ENCODE measurements at regions not wholly inside any gene's neighbourhood (a gene's known extent, or its start where the extent isn't known, plus 50 kb on each side); places are given as distances from the start of the nearest gene placed in this dataset.

GRCh38 chr3:124119056-124119716 is 127.3 kb upstream of the ROPN1 start:
- no peak for DNase-seq
- no peaks in the 10 kb centered on the region for H3K27me3 ChIP-seq (ENCODE audit: control insufficient read depth in 2 of 2, insufficient read depth in 2 of 2, low read length in 2 of 2)
- H3K9ac ChIP-seq (ENCODE audit: insufficient read depth, low read length, poor library complexity, severe bottlenecking), result no peak overlapping the region
- no peak overlapping the region for H3K27ac ChIP-seq (ENCODE audit: low read depth in 1 of 2, low read length in 2 of 2)
- WGBS (ENCODE audit: insufficient coverage), result 100% methylated on average over 2 of the region's 4 CpGs
- no peak overlapping the region for H2AFZ ChIP-seq (ENCODE audit: insufficient read depth, low read depth, low read length, poor library complexity, severe bottlenecking)
- H3K4me1 ChIP-seq (ENCODE audit: control insufficient read depth in 1 of 2, insufficient read depth in 2 of 2, low read length in 2 of 2), result no peaks in the 10 kb centered on the region
- Mint-ChIP-seq H3K4me1 (peaks cover 3% of the 10 kb centered on the region), H3K4me3 (no peak overlapping the region), H3K36me3 (no peaks in the 10 kb centered on the region), H3K9me3 (peaks cover 0 to 6% (median 0%) of the 10 kb centered on the region in 7 donors), H3K27ac (no peak overlapping the region), H3K27me3 (ENCODE audit: low read depth in 3 of 3) (peaks cover 6 to 12% (median 12%) of the 10 kb centered on the region in 3 donors)
- intact Hi-C loops (cut with micrococcal nuclease), result no loop called here
- no peak overlapping the region for H3K4me3 ChIP-seq (replicated peaks in 1 of 3; ENCODE audit: low read depth in 2 of 3, low read length in 3 of 3)
- no peak overlapping the region for H3K4me2 ChIP-seq (replicated peaks; ENCODE audit: extremely low read depth, low read length, poor library complexity, severe bottlenecking)
- no peaks in the 10 kb centered on the region for H3K79me2 ChIP-seq (ENCODE audit: insufficient read depth, low read length)
- TF ChIP-seq, protein P1, sequence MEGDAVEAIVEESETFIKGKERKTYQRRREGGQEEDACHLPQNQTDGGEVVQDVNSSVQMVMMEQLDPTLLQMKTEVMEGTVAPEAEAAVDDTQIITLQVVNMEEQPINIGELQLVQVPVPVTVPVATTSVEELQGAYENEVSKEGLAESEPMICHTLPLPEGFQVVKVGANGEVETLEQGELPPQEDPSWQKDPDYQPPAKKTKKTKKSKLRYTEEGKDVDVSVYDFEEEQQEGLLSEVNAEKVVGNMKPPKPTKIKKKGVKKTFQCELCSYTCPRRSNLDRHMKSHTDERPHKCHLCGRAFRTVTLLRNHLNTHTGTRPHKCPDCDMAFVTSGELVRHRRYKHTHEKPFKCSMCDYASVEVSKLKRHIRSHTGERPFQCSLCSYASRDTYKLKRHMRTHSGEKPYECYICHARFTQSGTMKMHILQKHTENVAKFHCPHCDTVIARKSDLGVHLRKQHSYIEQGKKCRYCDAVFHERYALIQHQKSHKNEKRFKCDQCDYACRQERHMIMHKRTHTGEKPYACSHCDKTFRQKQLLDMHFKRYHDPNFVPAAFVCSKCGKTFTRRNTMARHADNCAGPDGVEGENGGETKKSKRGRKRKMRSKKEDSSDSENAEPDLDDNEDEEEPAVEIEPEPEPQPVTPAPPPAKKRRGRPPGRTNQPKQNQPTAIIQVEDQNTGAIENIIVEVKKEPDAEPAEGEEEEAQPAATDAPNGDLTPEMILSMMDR (IDR thresholded peaks at IDR 0.05), result no peak
- no peaks in the 10 kb centered on the region for H3K36me3 ChIP-seq (replicated peaks in 1 of 2; ENCODE audit: control insufficient read depth in 1 of 2, insufficient read depth in 2 of 2, low read length in 2 of 2)
- H4K20me1 ChIP-seq (ENCODE audit: insufficient read depth, low read length), result no peaks in the 10 kb centered on the region
- H3K9me3 ChIP-seq (replicated peaks in 1 of 2; ENCODE audit: control insufficient read depth in 1 of 2, insufficient read depth in 1 of 2, low read length in 2 of 2), result no peaks in the 10 kb centered on the region

DNA sequence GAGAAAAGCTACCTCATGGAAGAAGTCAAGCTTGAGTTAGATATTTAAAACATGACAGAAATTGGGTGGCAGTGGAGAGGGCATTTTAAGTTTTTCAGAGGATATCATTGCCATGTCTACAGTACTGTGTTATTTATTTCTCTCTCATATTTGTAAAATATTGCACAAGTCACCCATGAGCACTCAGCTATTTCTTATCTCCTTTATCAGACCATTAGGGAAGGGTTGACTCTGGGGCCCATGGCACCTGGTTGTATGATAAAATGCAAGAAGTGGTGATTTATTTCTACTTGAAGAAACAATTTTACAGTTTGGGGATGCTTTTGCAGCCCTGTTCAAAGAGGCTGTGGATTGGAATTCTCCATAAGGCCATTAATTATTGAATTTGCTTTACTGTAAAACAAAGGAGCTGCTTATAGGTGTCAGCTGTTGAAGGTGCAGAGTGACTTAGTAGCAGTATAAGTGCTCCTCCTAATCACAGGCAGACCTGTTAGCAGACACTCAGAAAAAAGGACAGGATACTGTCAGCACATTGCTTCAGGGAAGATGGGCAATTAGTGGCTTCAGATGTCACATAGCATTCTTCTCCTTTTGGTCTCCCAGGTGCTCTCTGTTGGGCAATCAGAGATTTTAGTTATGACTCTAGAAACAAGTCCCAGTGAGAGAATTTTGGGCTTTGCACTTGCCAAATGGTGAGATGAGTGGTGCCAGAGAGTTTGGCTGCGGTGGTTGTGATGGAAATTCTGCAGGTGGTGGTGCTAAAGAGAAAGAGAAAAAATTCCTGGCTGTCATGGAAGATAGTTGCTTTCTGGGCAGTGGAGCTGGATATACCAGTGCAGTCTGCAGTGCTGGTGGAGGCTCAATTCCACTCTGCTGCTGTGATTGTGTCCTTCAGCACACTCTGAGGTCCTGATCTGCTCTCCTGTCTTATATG is 129.7 kb upstream of the ROPN1 start:
- H4K20me1 ChIP-seq (ENCODE audit: insufficient read depth, low read length), result no peaks in the 10 kb centered on the region
- no peaks in the 10 kb centered on the region for H3K27me3 ChIP-seq (ENCODE audit: control insufficient read depth in 2 of 2, insufficient read depth in 2 of 2, low read length in 2 of 2)
- H3K27ac Mint-ChIP-seq, result no peak overlapping the region
- peaks cover 9 to 12% (median 11%) of the 10 kb centered on the region in 3 donors for H3K27me3 Mint-ChIP-seq (ENCODE audit: low read depth in 3 of 3)
- no peak overlapping the region for H2AFZ ChIP-seq (ENCODE audit: insufficient read depth, low read depth, low read length, poor library complexity, severe bottlenecking)
- H3K27ac ChIP-seq (ENCODE audit: low read depth in 1 of 2, low read length in 2 of 2), result no peak overlapping the region
- DNase-seq, result no peak
- H3K4me2 ChIP-seq (replicated peaks; ENCODE audit: extremely low read depth, low read length, poor library complexity, severe bottlenecking), result no peak overlapping the region
- H3K4me3 ChIP-seq (replicated peaks in 1 of 3; ENCODE audit: low read depth in 2 of 3, low read length in 3 of 3), result no peak overlapping the region
- TF ChIP-seq, protein P1 (IDR thresholded peaks at IDR 0.05), result no peak
- H3K9me3 Mint-ChIP-seq, result peaks cover 0 to 3% (median 0%) of the 10 kb centered on the region in 7 donors
- H3K4me3 Mint-ChIP-seq, result no peak overlapping the region
- no peaks in the 10 kb centered on the region for H3K4me1 ChIP-seq (ENCODE audit: control insufficient read depth in 1 of 2, insufficient read depth in 2 of 2, low read length in 2 of 2)
- H3K79me2 ChIP-seq (ENCODE audit: insufficient read depth, low read length), result no peaks in the 10 kb centered on the region
- intact Hi-C loops (cut with micrococcal nuclease), result no loop called here
- H3K9me3 ChIP-seq (replicated peaks in 1 of 2; ENCODE audit: control insufficient read depth in 1 of 2, insufficient read depth in 1 of 2, low read length in 2 of 2), result no peaks in the 10 kb centered on the region
- 100% methylated on average over 1 of the region's 1 CpG for WGBS (ENCODE audit: insufficient coverage)
- no peaks in the 10 kb centered on the region for H3K36me3 Mint-ChIP-seq
- no peaks in the 10 kb centered on the region for H3K4me1 Mint-ChIP-seq
- no peaks in the 10 kb centered on the region for H3K36me3 ChIP-seq (replicated peaks in 1 of 2; ENCODE audit: control insufficient read depth in 1 of 2, insufficient read depth in 2 of 2, low read length in 2 of 2)
- H3K9ac ChIP-seq (ENCODE audit: insufficient read depth, low read length, poor library complexity, severe bottlenecking), result no peak overlapping the region

Data from CD14-positive monocyte (primary cell).